Loucy (cell line): ENCODE measurements at regions not wholly inside any gene's neighbourhood (a gene's known extent, or its start where the extent isn't known, plus 50 kb on each side); places are given as distances from the start of the nearest gene placed in this dataset.

Source experiments
- CTCF ChIP-seq: fragments of 200-600 bp; sonication (generic); conservative IDR thresholded peaks from 2 replicates; pipeline ENCODE4 v1.5.1; 2014; ENCODE audit warnings: mild to moderate bottlenecking, antibody characterized with exemption, low read length
- EZH2phosphoT487 ChIP-seq: fragments of 200-600 bp; IDR thresholded peaks from 2 replicates; pipeline ENCODE4 v1.6.1; 2018; ENCODE audit warnings: antibody characterized with exemption, mild to moderate bottlenecking, moderate library complexity, borderline replicate concordance

- no peak for TF ChIP-seq CTCF
- TF ChIP-seq EZH2phosphoT487 = no peak
These were observed 90.2 kb upstream of the PPM1J start for GRCh38 chr1:112805155-112805853.
